ENCODE measurements at regions not wholly inside any gene's neighbourhood (a gene's known extent, or its start where the extent isn't known, plus 50 kb on each side); places are given as distances from the start of the nearest gene placed in this dataset.

- no peak overlapping the region for H2AFZ ChIP-seq (ENCODE audit: low read depth, low read length)
- TF ChIP-seq EZH2 (IDR thresholded peaks at IDR 0.05; ENCODE audit: insufficient read depth, low read length) (no peak), CTCF (IDR thresholded peaks at IDR 0.05; ENCODE audit: insufficient read depth, low read depth, low read length) (no peak)
- Mint-ChIP-seq H3K27ac (ENCODE audit: unreplicated experiment) (no peak overlapping the region), H3K27me3 (ENCODE audit: low read depth, unreplicated experiment) (peaks cover 27% of the 10 kb centered on the region), H3K36me3 (ENCODE audit: low read depth, unreplicated experiment) (no peaks in the 10 kb centered on the region), H3K4me3 (ENCODE audit: unreplicated experiment) (no peak overlapping the region), H3K4me1 (ENCODE audit: low read depth, unreplicated experiment) (peaks cover 6% of the 10 kb centered on the region), H3K9me3 (ENCODE audit: unreplicated experiment) (peaks cover 4% of the 10 kb centered on the region)
- H3K9ac ChIP-seq (ENCODE audit: low read length) = no peak overlapping the region
- FAIRE-seq (no peak), DNase-seq (ENCODE audit: low read depth) (no peak)
- H3K36me3 ChIP-seq (ENCODE audit: insufficient read depth, low read length) = no peaks in the 10 kb centered on the region
- no peak overlapping the region for H3K27ac ChIP-seq (ENCODE audit: low read depth, low read length)
- H3K4me2 ChIP-seq (ENCODE audit: low read length) = no peak overlapping the region
- no peaks in the 10 kb centered on the region for H3K79me2 ChIP-seq (ENCODE audit: insufficient read depth, low read length)
- H3K4me3 ChIP-seq (ENCODE audit: insufficient read depth, low read depth, low read length) = no peak overlapping the region
- no peaks in the 10 kb centered on the region for H4K20me1 ChIP-seq (ENCODE audit: insufficient read depth, low read length)
- peaks cover 17% of the 10 kb centered on the region for H3K27me3 ChIP-seq (ENCODE audit: insufficient read depth, low read length)
- H3K4me1 ChIP-seq (ENCODE audit: insufficient read depth, low read length) = peaks cover 5% of the 10 kb centered on the region
- H3K9me3 ChIP-seq (ENCODE audit: insufficient read depth, low read depth, low read length) = peaks cover 3% of the 10 kb centered on the region
Observed at GRCh38 chr3:127520993-127521392, 69.5 kb downstream of the TPRA1 start.

GRCh38 chr3:127518456-127519081, 72.0 kb downstream of the TPRA1 start:
- peaks cover 36% of the 10 kb centered on the region for H3K27me3 Mint-ChIP-seq (ENCODE audit: low read depth, unreplicated experiment)
- TF ChIP-seq CTCF (IDR thresholded peaks at IDR 0.05; ENCODE audit: insufficient read depth, low read depth, low read length) (no peak), EZH2 (IDR thresholded peaks at IDR 0.05; ENCODE audit: insufficient read depth, low read length) (no peak)

GRCh38 chr3:127512256-127512655, 78.3 kb downstream of the TPRA1 start:
- H3K9ac ChIP-seq (ENCODE audit: low read length) = no peak overlapping the region
- no peaks in the 10 kb centered on the region for H3K36me3 ChIP-seq (ENCODE audit: insufficient read depth, low read length)
- peaks cover 5% of the 10 kb centered on the region for H3K27me3 ChIP-seq (ENCODE audit: insufficient read depth, low read length)
- Mint-ChIP-seq H3K9me3 (ENCODE audit: unreplicated experiment) (no peaks in the 10 kb centered on the region), H3K36me3 (ENCODE audit: low read depth, unreplicated experiment) (no peaks in the 10 kb centered on the region), H3K4me1 (ENCODE audit: low read depth, unreplicated experiment) (no peaks in the 10 kb centered on the region), H3K27me3 (ENCODE audit: low read depth, unreplicated experiment) (peaks cover 22% of the 10 kb centered on the region), H3K27ac (ENCODE audit: unreplicated experiment) (no peak overlapping the region), H3K4me3 (ENCODE audit: unreplicated experiment) (no peak overlapping the region)
- TF ChIP-seq CTCF (IDR thresholded peaks at IDR 0.05; ENCODE audit: insufficient read depth, low read depth, low read length) (no peak), EZH2 (IDR thresholded peaks at IDR 0.05; ENCODE audit: insufficient read depth, low read length) (no peak)
- DNase-seq (ENCODE audit: low read depth) = no peak
- no peaks in the 10 kb centered on the region for H4K20me1 ChIP-seq (ENCODE audit: insufficient read depth, low read length)
- H3K9me3 ChIP-seq (ENCODE audit: insufficient read depth, low read depth, low read length) = no peaks in the 10 kb centered on the region
- no peak overlapping the region for H3K27ac ChIP-seq (ENCODE audit: low read depth, low read length)
- no peak overlapping the region for H3K4me3 ChIP-seq (ENCODE audit: insufficient read depth, low read depth, low read length)
- no peaks in the 10 kb centered on the region for H3K4me1 ChIP-seq (ENCODE audit: insufficient read depth, low read length)
- H3K79me2 ChIP-seq (ENCODE audit: insufficient read depth, low read length) = no peaks in the 10 kb centered on the region
- no peak for FAIRE-seq
- no peak overlapping the region for H2AFZ ChIP-seq (ENCODE audit: low read depth, low read length)
- no peak overlapping the region for H3K4me2 ChIP-seq (ENCODE audit: low read length)

More at GRCh38 chr3:127518456-127519081, 72.0 kb downstream of the TPRA1 start:
- H4K20me1 ChIP-seq (ENCODE audit: insufficient read depth, low read length) = no peaks in the 10 kb centered on the region
- no peak for DNase-seq (ENCODE audit: low read depth)
- H3K36me3 ChIP-seq (ENCODE audit: insufficient read depth, low read length) = no peaks in the 10 kb centered on the region
- H3K9me3 ChIP-seq (ENCODE audit: insufficient read depth, low read depth, low read length) = peaks cover 3% of the 10 kb centered on the region
- H2AFZ ChIP-seq (ENCODE audit: low read depth, low read length) = no peak overlapping the region
- H3K27ac Mint-ChIP-seq (ENCODE audit: unreplicated experiment) = no peak overlapping the region
- H3K4me1 Mint-ChIP-seq (ENCODE audit: low read depth, unreplicated experiment) = no peaks in the 10 kb centered on the region
- no peak for FAIRE-seq
- no peaks in the 10 kb centered on the region for H3K4me1 ChIP-seq (ENCODE audit: insufficient read depth, low read length)
- H3K4me3 Mint-ChIP-seq (ENCODE audit: unreplicated experiment) = no peak overlapping the region
- H3K27me3 ChIP-seq (ENCODE audit: insufficient read depth, low read length) = peaks cover 9% of the 10 kb centered on the region
- H3K36me3 Mint-ChIP-seq (ENCODE audit: low read depth, unreplicated experiment) = no peaks in the 10 kb centered on the region
- no peak overlapping the region for H3K4me2 ChIP-seq (ENCODE audit: low read length)
- no peaks in the 10 kb centered on the region for H3K79me2 ChIP-seq (ENCODE audit: insufficient read depth, low read length)
- H3K27ac ChIP-seq (ENCODE audit: low read depth, low read length) = no peak overlapping the region
- peaks cover 4% of the 10 kb centered on the region for H3K9me3 Mint-ChIP-seq (ENCODE audit: unreplicated experiment)
- H3K9ac ChIP-seq (ENCODE audit: low read length) = no peak overlapping the region
- H3K4me3 ChIP-seq (ENCODE audit: insufficient read depth, low read depth, low read length) = no peak overlapping the region
